Sigmoid colon (tissue), 6 donors: ENCODE measurements at regions not wholly inside any gene's neighbourhood (a gene's known extent, or its start where the extent isn't known, plus 50 kb on each side); places are given as distances from the start of the nearest gene placed in this dataset.

ENCODE experiments used
- DNase-seq: peaks from one replicate; pipeline ENCODE4 v3.0.0-alpha.2; 2019
- H3K27ac ChIP-seq, 4 donors: fragments of 200-600 bp; sonication (generic); one replicate each; pipeline ENCODE4 v1.5.1; 2016 to 2019; ENCODE audit warnings: mild to moderate bottlenecking in 1 of 4
- H3K27me3 ChIP-seq, 3 donors: fragments of 200-600 bp; sonication (generic); one replicate each; pipeline ENCODE4 v1.5.1; 2019; ENCODE audit warnings: mild to moderate bottlenecking in 1 of 3
- H3K36me3 ChIP-seq, 4 donors: fragments of 200-600 bp; sonication (generic); one replicate each; pipeline ENCODE4 v1.5.1; 2016 to 2019
- H3K4me1 ChIP-seq, 4 donors: fragments of 200-600 bp; sonication (generic); one replicate each; pipeline ENCODE4 v1.5.1; 2017 to 2019
- H3K4me3 ChIP-seq, 4 donors: fragments of 200-600 bp; sonication (generic); one replicate each; pipeline ENCODE4 v1.5.1; 2017 to 2019; ENCODE audit warnings: mild to moderate bottlenecking in 2 of 4, moderate library complexity in 1 of 4
- H3K9me3 ChIP-seq, 4 donors: fragments of 200-600 bp in 3 of 4; sonication (generic) in 3 of 4; one replicate each; pipeline versions ENCODE4 v1.5.1 to v1.6.1; 2013 to 2019
- CTCF ChIP-seq, 4 experiments: fragments of 450-650 bp in 3 of 4; fragments of 200-600 bp in 1 of 4; IDR thresholded peaks; one replicate each; pipeline ENCODE4 v1.5.1; 2016 to 2019; ENCODE audit warnings: antibody characterized with exemption in 4 of 4, mild to moderate bottlenecking in 3 of 4, moderate library complexity in 2 of 4
- EP300 ChIP-seq, 4 donors: sonication (generic); formaldehyde crosslinking; IDR thresholded peaks; one replicate each; pipeline ENCODE4 v1.6.1; 2017; ENCODE audit warnings: antibody characterized with exemption in 4 of 4
- POLR2A ChIP-seq, 2 donors: fragments of 450-650 bp; IDR thresholded peaks; one replicate each; pipeline ENCODE4 v1.6.1; 2016; ENCODE audit warnings: antibody characterized with exemption in 2 of 2, mild to moderate bottlenecking in 2 of 2, moderate library complexity in 2 of 2
- POLR2AphosphoS5 ChIP-seq, 4 donors: sonication (generic); formaldehyde crosslinking; IDR thresholded peaks; one replicate each; pipeline ENCODE4 v1.6.1; 2017; ENCODE audit warnings: antibody characterized with exemption in 4 of 4
- WGBS, 2 donors: extraction: QIAGEN DNeasy Blood & Tissue Kit; methylation state at CpG; one replicate each; pipeline ENCODE4 v1.1.7; 2013; 5-methylcytosine and 5-hydroxymethylcytosine counted together
- intact Hi-C: fragments of 100-400 bp; cut with DNase I; formaldehyde crosslinking; loops from one replicate; pipeline ENCODE4 v1.15.1; 2023
- donor health status: healthy with polysubstance abuse.
- donor health status: healthy.

GRCh38 chr15:72995849-72996248 is 56.4 kb upstream of the NEO1 start:
- intact Hi-C loops, result no loop called here
- 79 to 80% methylated on average over 2 of the region's 2 CpGs for WGBS, 2 donors
- TF ChIP-seq POLR2A (IDR thresholded peaks at IDR 0.05), result no peak
- Histone ChIP-seq H3K36me3 (no peaks in the 10 kb centered on the region), H3K4me1 (peaks cover 0 to 29% (median 20%) of the 10 kb centered on the region in 4 donors), H3K4me3 (no peak overlapping the region), H3K27me3 (no peaks in the 10 kb centered on the region), H3K27ac (no peak overlapping the region), H3K9me3 (no peaks in the 10 kb centered on the region)
- no peak for DNase-seq

GRCh38 chr15:72994534-72995177 is 57.6 kb upstream of the NEO1 start:
- 11 to 37% methylated on average over 9 of the region's 9 CpGs for WGBS, 2 donors
- DNase-seq, result no peak
- Histone ChIP-seq H3K4me1 (peaks cover 0 to 29% (median 20%) of the 10 kb centered on the region in 4 donors), H3K36me3 (no peaks in the 10 kb centered on the region), H3K27me3 (no peaks in the 10 kb centered on the region), H3K27ac (peak overlapping the region; percentile 7 to 41 (median 32)), H3K9me3 (no peaks in the 10 kb centered on the region), H3K4me3 (no peak overlapping the region)
- TF ChIP-seq EP300 (IDR thresholded peaks at IDR 0.05) (no peak), CTCF (IDR thresholded peaks at IDR 0.05) (no peak), POLR2A (IDR thresholded peaks at IDR 0.05) (no peak), POLR2AphosphoS5 (IDR thresholded peaks at IDR 0.05) (no peak)
- intact Hi-C loops, result no loop called here

GRCh38 chr15:72992841-72993252 is 59.4 kb upstream of the NEO1 start:
- TF ChIP-seq EP300 (IDR thresholded peaks at IDR 0.05), result no peak
- TF ChIP-seq CTCF (IDR thresholded peaks at IDR 0.05), result no peak
- peak in 1 of 4 donors; percentile 35 for TF ChIP-seq POLR2AphosphoS5 (IDR thresholded peaks at IDR 0.05)
- TF ChIP-seq POLR2A (IDR thresholded peaks at IDR 0.05), result no peak
- intact Hi-C loops, result no loop called here
- no peak overlapping the region for H3K4me3 ChIP-seq
- H3K36me3 ChIP-seq, result no peaks in the 10 kb centered on the region
- peaks cover 0 to 29% (median 20%) of the 10 kb centered on the region in 4 donors for H3K4me1 ChIP-seq
- H3K9me3 ChIP-seq, result no peaks in the 10 kb centered on the region
- peak overlapping the region; percentile 54 to 71 (median 62) for H3K27ac ChIP-seq
- H3K27me3 ChIP-seq, result no peaks in the 10 kb centered on the region
- DNase-seq, result no peak
- WGBS, 2 donors, result 58 to 71% methylated on average over 8 of the region's 8 CpGs

GRCh38 chr15:72991026-72991425 is 61.2 kb upstream of the NEO1 start:
- no peaks in the 10 kb centered on the region for H3K9me3 ChIP-seq
- no peak overlapping the region for H3K27ac ChIP-seq
- H3K27me3 ChIP-seq, result no peaks in the 10 kb centered on the region
- no peak overlapping the region for H3K4me3 ChIP-seq
- WGBS, 2 donors, result 88 to 91% methylated on average over 3 of the region's 3 CpGs
- intact Hi-C loops, result no loop called here
- no peak for DNase-seq
- H3K4me1 ChIP-seq, result peaks cover 0 to 27% (median 18%) of the 10 kb centered on the region in 4 donors
- no peak for TF ChIP-seq CTCF (IDR thresholded peaks at IDR 0.05)
- H3K36me3 ChIP-seq, result no peaks in the 10 kb centered on the region

GRCh38 chr15:72983801-72984545 is 68.3 kb upstream of the NEO1 start:
- no peak for DNase-seq
- H3K4me1 ChIP-seq, result peaks cover 0 to 25% (median 14%) of the 10 kb centered on the region in 4 donors
- TF ChIP-seq POLR2AphosphoS5 (IDR thresholded peaks at IDR 0.05) (no peak), EP300 (IDR thresholded peaks at IDR 0.05) (no peak), POLR2A (IDR thresholded peaks at IDR 0.05) (no peak), CTCF (IDR thresholded peaks at IDR 0.05) (no peak)
- no peaks in the 10 kb centered on the region for H3K9me3 ChIP-seq
- H3K27ac ChIP-seq, result peak overlapping the region in 1 of 4 donors; percentile 58
- H3K4me3 ChIP-seq, result no peak overlapping the region
- H3K36me3 ChIP-seq, result no peaks in the 10 kb centered on the region
- WGBS, 2 donors, result 83 to 85% methylated on average over 3 of the region's 3 CpGs
- intact Hi-C loops, result no loop called here
- H3K27me3 ChIP-seq, result no peaks in the 10 kb centered on the region
